Kidney (tissue), 13 donors: ENCODE measurements at regions not wholly inside any gene's neighbourhood (a gene's known extent, or its start where the extent isn't known, plus 50 kb on each side); places are given as distances from the start of the nearest gene placed in this dataset.

ENCODE experiments used
- DNase-seq, 5 donors: peaks; one replicate each; pipeline ENCODE4 v3.0.0-alpha.2; 2013 to 2020
- FAIRE-seq: peaks from 2 replicates; lab custom pipeline; 2012; peaks lifted over from hg19 to GRCh38; lab: Jason Lieb, UNC
- H3K27ac ChIP-seq, 2 donors: one replicate each; pipeline ENCODE4 v1.7.0; 2013; ENCODE audit warnings: low read depth in 2 of 2, low read length in 2 of 2, inconsistent platforms in 1 of 2
- H3K27me3 ChIP-seq: one replicate; pipeline ENCODE4 v1.7.1; 2013; ENCODE audit warnings: low read length, inconsistent platforms; ENCODE audit not compliant: control insufficient read depth, insufficient read depth
- H3K36me3 ChIP-seq, 3 donors: one replicate each; pipeline versions ENCODE4 v1.7.0 to v1.7.1; 2013; ENCODE audit warnings: low read length in 3 of 3, control low read depth in 1 of 3, inconsistent platforms in 1 of 3; ENCODE audit not compliant: insufficient read depth in 3 of 3, control insufficient read depth in 2 of 3
- H3K4me1 ChIP-seq, 3 donors: one replicate each; pipeline versions ENCODE4 v1.7.0 to v1.7.1; 2013; ENCODE audit warnings: low read length in 3 of 3, inconsistent platforms in 1 of 3, low read depth in 1 of 3; ENCODE audit not compliant: control insufficient read depth in 2 of 3, insufficient read depth in 2 of 3
- H3K4me3 ChIP-seq, 3 donors: one replicate each; pipeline versions ENCODE4 v1.7.0 to v1.8.1; 2013; ENCODE audit warnings: low read length in 3 of 3, control low read depth in 1 of 3, inconsistent platforms in 1 of 3
- H3K9ac ChIP-seq, 3 donors: one replicate each; pipeline versions ENCODE4 v1.7.0 to v1.7.1; 2013; ENCODE audit warnings: low read length in 3 of 3, control low read depth in 1 of 3, inconsistent platforms in 1 of 3
- H3K9me3 ChIP-seq, 3 donors: one replicate each; pipeline versions ENCODE4 v1.7.0 to v1.7.1; 2013; ENCODE audit warnings: low read length in 3 of 3, control low read depth in 1 of 3, inconsistent platforms in 1 of 3; ENCODE audit not compliant: control insufficient read depth in 2 of 3, insufficient read depth in 1 of 3
- CTCF ChIP-seq: IDR thresholded peaks from 3 replicates; pipeline ENCODE4 v1.5.1; 2012; ENCODE audit warnings: mild to moderate bottlenecking, moderate library complexity, borderline replicate concordance; ENCODE audit not compliant: insufficient read depth; ENCODE audit errors: extremely low read depth
- intact Hi-C: fragments of 100-400 bp; cut with DNase I; formaldehyde crosslinking; loops from one replicate; pipeline ENCODE4 v1.11.1; 2022
- donor health status: control.
- donor health status: control.
- donor health status: control.
- donor health status: control.
- donor health status: control.
- donor health status: DM: yes; HTN: yes; CAD: no.
- donor health status: Normal renal cell carcinoma (clear cell type).

- no peak for TF ChIP-seq CTCF
- Histone ChIP-seq H3K27ac (no peak overlapping the region), H3K36me3 (no peaks in the 10 kb centered on the region)
These were observed 154.0 kb upstream of the STEAP4 start for GRCh38 chr7:88460650-88461049.

GRCh38 chr7:88458946-88459345 is 152.3 kb upstream of the STEAP4 start:
- no peaks in the 10 kb centered on the region for H3K4me1 ChIP-seq
- no peaks in the 10 kb centered on the region for H3K36me3 ChIP-seq
- no peak overlapping the region for H3K4me3 ChIP-seq
- no peaks in the 10 kb centered on the region for H3K9me3 ChIP-seq
- TF ChIP-seq CTCF: no peak
- FAIRE-seq (no peak), DNase-seq (no peak)
- H3K27me3 ChIP-seq: no peaks in the 10 kb centered on the region
- intact Hi-C loops: no loop called here
- no peak overlapping the region for H3K9ac ChIP-seq
- no peak overlapping the region for H3K27ac ChIP-seq

More at GRCh38 chr7:88460650-88461049, 154.0 kb upstream of the STEAP4 start:
- Histone ChIP-seq H3K27me3 (no peaks in the 10 kb centered on the region), H3K9me3 (no peaks in the 10 kb centered on the region), H3K4me1 (no peaks in the 10 kb centered on the region), H3K9ac (no peak overlapping the region), H3K4me3 (no peak overlapping the region)
- no peak for FAIRE-seq
- DNase-seq: no peak
- intact Hi-C loops: no loop called here

GRCh38 chr7:88458279-88458678 is 151.6 kb upstream of the STEAP4 start:
- intact Hi-C loops: no loop called here
- DNase-seq (no peak), FAIRE-seq (no peak)
- Histone ChIP-seq H3K4me1 (no peaks in the 10 kb centered on the region), H3K36me3 (no peaks in the 10 kb centered on the region), H3K27me3 (no peaks in the 10 kb centered on the region), H3K27ac (no peak overlapping the region), H3K9me3 (no peaks in the 10 kb centered on the region), H3K4me3 (no peak overlapping the region), H3K9ac (no peak overlapping the region)
- TF ChIP-seq CTCF: no peak

- Histone ChIP-seq H3K9ac (no peak overlapping the region), H3K4me1 (no peaks in the 10 kb centered on the region), H3K4me3 (no peak overlapping the region), H3K36me3 (no peaks in the 10 kb centered on the region), H3K27ac (no peak overlapping the region), H3K27me3 (no peaks in the 10 kb centered on the region), H3K9me3 (no peaks in the 10 kb centered on the region)
- FAIRE-seq (no peak), DNase-seq (no peak)
- intact Hi-C loops: no loop called here
- no peak for TF ChIP-seq CTCF
These were observed 150.6 kb upstream of the STEAP4 start for GRCh38 chr7:88457320-88457719.
